Type B pancreatic cell (in vitro differentiated cells): ENCODE measurements at regions not wholly inside any gene's neighbourhood (a gene's known extent, or its start where the extent isn't known, plus 50 kb on each side); places are given as distances from the start of the nearest gene placed in this dataset.

Experiments used
- DNase-seq: peaks from one replicate; pipeline ENCODE4 v3.0.0; 2021; ENCODE audit warnings: mixed read lengths; ENCODE audit not compliant: unreplicated experiment; ENCODE audit errors: extremely low spot score
- H3K27ac Mint-ChIP-seq: 2 replicates; pipeline ENCODE4 v1.8.0; 2021; ENCODE audit warnings: mild to moderate bottlenecking, mixed read lengths
- H3K27me3 Mint-ChIP-seq: 2 replicates; pipeline ENCODE4 v1.8.0; 2021; ENCODE audit warnings: mixed read lengths
- H3K36me3 Mint-ChIP-seq: 2 replicates; pipeline ENCODE4 v1.8.0; 2021; ENCODE audit warnings: mixed read lengths
- H3K4me1 Mint-ChIP-seq: one replicate; pipeline ENCODE4 v1.8.0; 2021; ENCODE audit warnings: mixed read lengths; ENCODE audit not compliant: unreplicated experiment
- H3K4me3 Mint-ChIP-seq: 2 replicates; pipeline ENCODE4 v1.8.0; 2021; ENCODE audit warnings: mild to moderate bottlenecking, mixed read lengths
- H3K9me3 Mint-ChIP-seq: 2 replicates; pipeline ENCODE4 v1.8.0; 2021; ENCODE audit warnings: mixed read lengths
- CTCF ChIP-seq: fragments of 200-600 bp; sonication (generic); conservative IDR thresholded peaks from 2 replicates; pipeline ENCODE4 v1.5.0; 2021; ENCODE audit warnings: antibody characterized with exemption, mild to moderate bottlenecking

- Mint-ChIP-seq H3K27ac (no peak overlapping the region), H3K36me3 (no peaks in the 10 kb centered on the region), H3K9me3 (no peaks in the 10 kb centered on the region), H3K4me1 (peaks cover 4% of the 10 kb centered on the region), H3K27me3 (peaks cover 3% of the 10 kb centered on the region), H3K4me3 (no peak overlapping the region)
- no peak for DNase-seq
- TF ChIP-seq CTCF, result no peak
Observed at GRCh38 chr7:8380130-8380529, 53.3 kb upstream of the NXPH1 start.

GRCh38 chr7:8382004-8382730 lies 51.2 kb upstream of the NXPH1 start:
- no peak for TF ChIP-seq CTCF
- no peak for DNase-seq
- Mint-ChIP-seq H3K27me3 (peaks cover 6% of the 10 kb centered on the region), H3K4me3 (no peak overlapping the region), H3K4me1 (peaks cover 8% of the 10 kb centered on the region), H3K27ac (no peak overlapping the region), H3K9me3 (no peaks in the 10 kb centered on the region), H3K36me3 (no peaks in the 10 kb centered on the region)
